WTC11 (cell line): ENCODE measurements at regions not wholly inside any gene's neighbourhood (a gene's known extent, or its start where the extent isn't known, plus 50 kb on each side); places are given as distances from the start of the nearest gene placed in this dataset.

ENCODE experiments used
- ATAC-seq: fragments of 200-7000 bp; cut with Tn5 transposase; 2 replicates; pipeline ENCODE4 v1.10.0; 2021; ENCODE audit warnings: mild to moderate bottlenecking, moderate library complexity
- CTCF ChIA-PET: fragments of 300-600 bp; sonication (Branson Sonifier 250); formaldehyde crosslinking; loops from one replicate; lab custom pipeline; 2021; ENCODE audit warnings: antibody characterized with exemption; lab: Charles Lee
- POLR2A ChIA-PET: fragments of 350-600 bp; sonication (Branson Sonifier 250); formaldehyde crosslinking; loops from one replicate; lab custom pipeline; 2021; ENCODE audit warnings: antibody characterized with exemption; lab: Charles Lee
- DNase-seq: peaks from one replicate; pipeline ENCODE4 v3.0.0; 2021; ENCODE audit warnings: low spot score
- H3K27ac Mint-ChIP-seq: 2 replicates; pipeline ENCODE4 v1.8.0; 2021; ENCODE audit warnings: mixed read lengths
- H3K27me3 Mint-ChIP-seq: 2 replicates; pipeline ENCODE4 v1.8.0; 2021; ENCODE audit warnings: low read depth, mild to moderate bottlenecking, moderate library complexity, mixed read lengths
- H3K36me3 Mint-ChIP-seq: 2 replicates; pipeline ENCODE4 v1.8.0; 2021; ENCODE audit warnings: mixed read lengths
- H3K4me1 Mint-ChIP-seq: 2 replicates; pipeline ENCODE4 v1.8.0; 2022; ENCODE audit warnings: mixed read lengths
- H3K4me3 Mint-ChIP-seq: 2 replicates; pipeline ENCODE4 v1.8.0; 2021; ENCODE audit warnings: mild to moderate bottlenecking, moderate library complexity, mixed read lengths
- H3K9me3 Mint-ChIP-seq: 2 replicates; pipeline ENCODE4 v1.8.0; 2021; ENCODE audit warnings: mixed read lengths
- ATF1 ChIP-seq: sonication (generic); formaldehyde crosslinking; IDR thresholded peaks from 2 replicates; pipeline ENCODE4 v1.8.1; 2023; ENCODE audit warnings: mild to moderate bottlenecking, moderate library complexity, missing genetic modification reagents
- ATF6 ChIP-seq: sonication (generic); formaldehyde crosslinking; IDR thresholded peaks from 2 replicates; pipeline ENCODE4 v1.8.1; 2023; ENCODE audit warnings: mild to moderate bottlenecking, missing genetic modification reagents
- CREM ChIP-seq: sonication (generic); formaldehyde crosslinking; IDR thresholded peaks from 2 replicates; pipeline ENCODE4 v1.8.1; 2022; ENCODE audit warnings: mild to moderate bottlenecking, missing genetic modification reagents, moderate library complexity
- ELF4 ChIP-seq: sonication (generic); formaldehyde crosslinking; IDR thresholded peaks from 2 replicates; pipeline ENCODE4 v1.8.1; 2022; ENCODE audit warnings: low read depth, mild to moderate bottlenecking, moderate library complexity, missing genetic modification reagents
- ERG ChIP-seq: fragments of 250-450 bp; sonication (Bioruptor Pico); IDR thresholded peaks from 2 replicates; pipeline ENCODE4 v1.8.0; 2021; ENCODE audit warnings: mild to moderate bottlenecking
- ESRRA ChIP-seq: sonication (generic); formaldehyde crosslinking; IDR thresholded peaks from 2 replicates; pipeline ENCODE4 v1.8.1; 2022; ENCODE audit warnings: mild to moderate bottlenecking, missing genetic modification reagents, borderline replicate concordance
- GTF2I ChIP-seq: fragments of 250-450 bp; sonication (Bioruptor Pico); conservative IDR thresholded peaks from 2 replicates; pipeline ENCODE4 v1.4.0; 2021; ENCODE audit warnings: mild to moderate bottlenecking
- KAT7 ChIP-seq: sonication (generic); formaldehyde crosslinking; IDR thresholded peaks from 2 replicates; pipeline ENCODE4 v1.8.1; 2023; ENCODE audit warnings: missing genetic modification reagents, mild to moderate bottlenecking, borderline replicate concordance
- MLX ChIP-seq: sonication (generic); formaldehyde crosslinking; IDR thresholded peaks from 2 replicates; pipeline ENCODE4 v1.8.1; 2023; ENCODE audit warnings: mild to moderate bottlenecking, missing genetic modification reagents, moderate library complexity
- MXD4 ChIP-seq: fragments of 250-450 bp; sonication (Bioruptor Pico); IDR thresholded peaks from 2 replicates; pipeline ENCODE4 v1.8.0; 2021; ENCODE audit warnings: mild to moderate bottlenecking, moderate library complexity, borderline replicate concordance
- MYBL2 ChIP-seq: sonication (generic); formaldehyde crosslinking; IDR thresholded peaks from 2 replicates; pipeline ENCODE4 v1.8.1; 2023; ENCODE audit warnings: mild to moderate bottlenecking, moderate library complexity, missing genetic modification reagents
- NFYB ChIP-seq: sonication (generic); formaldehyde crosslinking; conservative IDR thresholded peaks from 2 replicates; pipeline ENCODE4 v1.8.0; 2022; ENCODE audit warnings: low read depth, missing genetic modification reagents
- NR1H2 ChIP-seq: sonication (generic); formaldehyde crosslinking; IDR thresholded peaks from 2 replicates; pipeline ENCODE4 v1.9.0; 2021; ENCODE audit warnings: mild to moderate bottlenecking, moderate library complexity, missing genetic modification reagents
- NR2C2 ChIP-seq: sonication (generic); formaldehyde crosslinking; IDR thresholded peaks from 2 replicates; pipeline ENCODE4 v1.8.0; 2022; ENCODE audit warnings: mild to moderate bottlenecking, missing genetic modification reagents
- NR3C1 ChIP-seq: sonication (generic); formaldehyde crosslinking; conservative IDR thresholded peaks from 2 replicates; pipeline ENCODE4 v1.8.1; 2023; ENCODE audit warnings: low read depth, mild to moderate bottlenecking, missing genetic modification reagents
- OVOL2 ChIP-seq: fragments of 250-450 bp; sonication (Bioruptor Pico); IDR thresholded peaks from 2 replicates; pipeline ENCODE4 v1.9.0; 2021; ENCODE audit warnings: mild to moderate bottlenecking, borderline replicate concordance
- SMAD3 ChIP-seq: sonication (generic); formaldehyde crosslinking; IDR thresholded peaks from 2 replicates; pipeline ENCODE4 v1.8.0; 2022; ENCODE audit warnings: missing genetic modification reagents, mild to moderate bottlenecking, borderline replicate concordance
- TEAD1 ChIP-seq: sonication (generic); formaldehyde crosslinking; IDR thresholded peaks from 2 replicates; pipeline ENCODE4 v1.8.0; 2022; ENCODE audit warnings: mild to moderate bottlenecking, missing genetic modification reagents
- ZNF263 ChIP-seq: sonication (generic); formaldehyde crosslinking; IDR thresholded peaks from 2 replicates; pipeline ENCODE4 v1.8.1; 2022; ENCODE audit warnings: low read depth, mild to moderate bottlenecking, moderate library complexity, missing genetic modification reagents
- ZNF423 ChIP-seq: fragments of 250-450 bp; sonication (Bioruptor Pico); IDR thresholded peaks from 2 replicates; pipeline ENCODE4 v2.1.2; 2022; ENCODE audit warnings: mild to moderate bottlenecking, moderate library complexity
- ZSCAN18 ChIP-seq: fragments of 250-450 bp; sonication (Bioruptor Pico); IDR thresholded peaks from 2 replicates; pipeline ENCODE4 v2.1.2; 2022; ENCODE audit warnings: mild to moderate bottlenecking, moderate library complexity

- CTCF ChIA-PET = interaction anchor here (0.9 to 3.2 kb wide), 6 partner anchors 25 to 215 kb away, joined by 3 to 41 read pairs (median 14); no protein-coding TSS in a partner anchor
- TF ChIP-seq MLX (CRISPR knock-in tag) = no peak
- TF ChIP-seq MXD4 = no peak
- no peak for TF ChIP-seq NR3C1
- TF ChIP-seq ZNF423 = no peak
- TF ChIP-seq TEAD1 = no peak
- TF ChIP-seq SMAD3 (CRISPR knock-in tag) = no peak
- no peak for TF ChIP-seq ERG (CRISPR knock-in tag)
- no peak for TF ChIP-seq NR1H2
- TF ChIP-seq ESRRA (CRISPR knock-in tag) = no peak
- TF ChIP-seq CREM (CRISPR knock-in tag) = no peak
- TF ChIP-seq ELF4 = no peak
- TF ChIP-seq ATF1 = no peak
- TF ChIP-seq ZSCAN18 (CRISPR knock-in tag) = no peak
- TF ChIP-seq ZNF263 (CRISPR knock-in tag) = no peak
- no peak for TF ChIP-seq GTF2I (CRISPR knock-in tag)
- TF ChIP-seq NR2C2 (CRISPR knock-in tag) = no peak
- ATAC-seq (no peak), DNase-seq (no peak)
- H3K36me3 Mint-ChIP-seq = no peaks in the 10 kb centered on the region
- POLR2A ChIA-PET = no interaction called here
- no peaks in the 10 kb centered on the region for H3K4me1 Mint-ChIP-seq
- H3K4me3 Mint-ChIP-seq = no peak overlapping the region
- H3K27ac Mint-ChIP-seq = no peak overlapping the region
- no peaks in the 10 kb centered on the region for H3K9me3 Mint-ChIP-seq
- H3K27me3 Mint-ChIP-seq = peaks cover 4% of the 10 kb centered on the region; the same call in 1 of the 2 replicates
Measured at GRCh38 chr10:78261291-78261690, 227.6 kb downstream of the RPS24 start.

GRCh38 chr10:78262860-78263259 lies 229.2 kb downstream of the RPS24 start:
- no peak overlapping the region for H3K27ac Mint-ChIP-seq
- H3K4me3 Mint-ChIP-seq = no peak overlapping the region
- peaks cover 5% of the 10 kb centered on the region for H3K9me3 Mint-ChIP-seq
- no peaks in the 10 kb centered on the region for H3K36me3 Mint-ChIP-seq
- no peaks in the 10 kb centered on the region for H3K4me1 Mint-ChIP-seq
- ATAC-seq = no peak
- peaks cover 4% of the 10 kb centered on the region; the same call in 1 of the 2 replicates for H3K27me3 Mint-ChIP-seq
- ChIA-PET CTCF (interaction anchor here (1.6 kb wide), 1 partner anchor 395 kb away, joined by 3 read pairs; no protein-coding TSS in a partner anchor), POLR2A (no interaction called here)
- TF ChIP-seq NFYB (CRISPR knock-in tag) = no peak
- no peak for TF ChIP-seq SMAD3 (CRISPR knock-in tag)
- TF ChIP-seq KAT7 (CRISPR knock-in tag) = no peak
- no peak for TF ChIP-seq MXD4
- TF ChIP-seq ATF1 = no peak
- TF ChIP-seq ATF6 = no peak
- TF ChIP-seq MYBL2 = no peak
- no peak for TF ChIP-seq OVOL2
- DNase-seq = no peak
